H9 (cell line): ENCODE measurements at regions not wholly inside any gene's neighbourhood (a gene's known extent, or its start where the extent isn't known, plus 50 kb on each side); places are given as distances from the start of the nearest gene placed in this dataset.

Experiments used
- DNase-seq: peaks from one replicate; pipeline ENCODE4 v3.0.0-alpha.2; 2017
- H2AFZ ChIP-seq: one replicate; pipeline ENCODE4 v1.6.1; 2013; ENCODE audit warnings: mild to moderate bottlenecking, low read length, control low read depth, moderate library complexity
- H2AK5ac ChIP-seq: 2 replicates; pipeline ENCODE4 v1.6.1; 2013; ENCODE audit warnings: low read length, control low read depth, mixed read lengths; ENCODE audit not compliant: insufficient read length
- H2BK120ac ChIP-seq: one replicate; pipeline ENCODE4 v1.6.1; 2013; ENCODE audit warnings: low read depth, mild to moderate bottlenecking, low read length, control low read depth, inconsistent platforms; ENCODE audit not compliant: poor library complexity, severe bottlenecking
- H2BK12ac ChIP-seq: 2 replicates; pipeline ENCODE4 v1.6.1; 2013; ENCODE audit warnings: low read length, control low read depth, mixed read lengths, low read depth; ENCODE audit not compliant: insufficient read length
- H2BK15ac ChIP-seq: 2 replicates; pipeline ENCODE4 v1.6.1; 2013; ENCODE audit warnings: low read depth, low read length, control low read depth
- H2BK20ac ChIP-seq: one replicate; pipeline ENCODE4 v1.6.1; 2013; ENCODE audit warnings: low read depth, mild to moderate bottlenecking, low read length, control low read depth, inconsistent platforms; ENCODE audit not compliant: poor library complexity, severe bottlenecking
- H2BK5ac ChIP-seq: 2 replicates; pipeline ENCODE4 v1.6.1; 2013; ENCODE audit warnings: low read length, control low read depth, mixed read lengths; ENCODE audit not compliant: insufficient read length
- H3K14ac ChIP-seq: 2 replicates; pipeline ENCODE4 v1.6.1; 2013; ENCODE audit warnings: low read length, control low read depth; ENCODE audit not compliant: insufficient read depth
- H3K18ac ChIP-seq: 2 replicates; pipeline ENCODE4 v1.6.1; 2013; ENCODE audit warnings: low read depth, mild to moderate bottlenecking, mixed read lengths, low read length, control low read depth; ENCODE audit not compliant: insufficient read length
- H3K23ac ChIP-seq: 2 replicates; pipeline ENCODE4 v1.6.1; 2013; ENCODE audit warnings: low read length, control low read depth, mixed read lengths, low read depth; ENCODE audit not compliant: insufficient read length
- H3K23me2 ChIP-seq: 2 replicates; pipeline ENCODE4 v1.6.1; 2013; ENCODE audit warnings: low read depth, mild to moderate bottlenecking, mixed read lengths, low read length, control low read depth; ENCODE audit not compliant: insufficient read length, poor library complexity, severe bottlenecking
- H3K27ac ChIP-seq: 2 replicates; pipeline ENCODE4 v1.5.1; 2013; ENCODE audit warnings: low read length, control low read depth, mixed read lengths, low read depth; ENCODE audit not compliant: insufficient read length
- H3K27me3 ChIP-seq: 2 replicates; pipeline ENCODE4 v1.6.1; 2013; ENCODE audit warnings: low read length, control low read depth, inconsistent platforms; ENCODE audit not compliant: insufficient read depth
- H3K4ac ChIP-seq: 2 replicates; pipeline ENCODE4 v1.6.1; 2013; ENCODE audit warnings: low read depth, mild to moderate bottlenecking, control low read depth, inconsistent platforms, low read length, moderate library complexity
- H3K4me1 ChIP-seq: 2 replicates; pipeline ENCODE4 v1.6.1; 2013; ENCODE audit warnings: low read length, control low read depth, inconsistent platforms; ENCODE audit not compliant: insufficient read depth
- H3K4me2 ChIP-seq: 2 replicates; pipeline ENCODE4 v1.6.1; 2013; ENCODE audit warnings: low read length, control low read depth, mixed read lengths; ENCODE audit not compliant: insufficient read length, insufficient read depth
- H3K56ac ChIP-seq: 2 replicates; pipeline ENCODE4 v1.6.1; 2013; ENCODE audit warnings: low read depth, mild to moderate bottlenecking, mixed read lengths, low read length, control low read depth; ENCODE audit not compliant: insufficient read length
- H3K79me1 ChIP-seq: 2 replicates; pipeline ENCODE4 v1.6.1; 2013; ENCODE audit warnings: low read depth, mild to moderate bottlenecking, moderate library complexity, low read length, control low read depth, inconsistent platforms; ENCODE audit not compliant: insufficient read depth, poor library complexity, severe bottlenecking
- H3K79me2 ChIP-seq: 2 replicates; pipeline ENCODE4 v1.6.1; 2013; ENCODE audit warnings: low read length, control low read depth, inconsistent platforms; ENCODE audit not compliant: insufficient read depth
- H3K9ac ChIP-seq: 2 replicates; pipeline ENCODE4 v1.6.1; 2013; ENCODE audit warnings: low read length, control low read depth, mixed read lengths; ENCODE audit not compliant: insufficient read length; ENCODE audit errors: extremely low read depth
- H3K9me3 ChIP-seq: one replicate; pipeline ENCODE4 v1.6.1; 2013; ENCODE audit warnings: low read depth, low read length, inconsistent platforms; ENCODE audit not compliant: control insufficient read depth
- H3T11ph ChIP-seq: one replicate; pipeline ENCODE4 v1.6.1; 2013; ENCODE audit warnings: mild to moderate bottlenecking, low read length, control low read depth, inconsistent platforms
- H4K20me1 ChIP-seq: one replicate; pipeline ENCODE4 v1.6.1; 2013; ENCODE audit not compliant: control insufficient read depth, insufficient read length, insufficient read depth
- H4K5ac ChIP-seq: 2 replicates; pipeline ENCODE4 v1.6.1; 2013; ENCODE audit warnings: low read depth, mild to moderate bottlenecking, mixed read lengths, low read length, control low read depth; ENCODE audit not compliant: insufficient read length
- H4K8ac ChIP-seq: replicated peaks from 2 replicates; pipeline ENCODE4 v1.6.1; 2013; ENCODE audit warnings: low read length, control low read depth, mixed read lengths, low read depth; ENCODE audit not compliant: insufficient read length
- H4K91ac ChIP-seq: 2 replicates; pipeline ENCODE4 v1.6.1; 2013; ENCODE audit warnings: low read depth, mild to moderate bottlenecking, moderate library complexity, mixed read lengths, low read length, control low read depth; ENCODE audit not compliant: insufficient read length
- H3K27ac Mint-ChIP-seq, 3 experiments: 2 replicates in 2 of 3; 3 replicates in 1 of 3; pipeline ENCODE4 v1.8.0; 2020 to 2021; ENCODE audit warnings: mixed read lengths in 3 of 3, mild to moderate bottlenecking in 1 of 3, moderate library complexity in 1 of 3
- H3K27me3 Mint-ChIP-seq: 2 replicates; pipeline ENCODE4 v1.8.0; 2021; ENCODE audit warnings: low read depth, mild to moderate bottlenecking, moderate library complexity, mixed read lengths
- H3K36me3 Mint-ChIP-seq, 3 experiments: 2 replicates in 2 of 3; 3 replicates in 1 of 3; pipeline ENCODE4 v1.8.0; 2020 to 2021; ENCODE audit warnings: low read depth in 3 of 3, mixed read lengths in 3 of 3; ENCODE audit not compliant: insufficient read depth in 1 of 3
- H3K4me1 Mint-ChIP-seq, 2 experiments: 2 replicates each; pipeline ENCODE4 v1.8.0; 2020; ENCODE audit warnings: mixed read lengths in 2 of 2
- H3K4me3 Mint-ChIP-seq, 2 experiments: 2 replicates in 1 of 2; 3 replicates in 1 of 2; pipeline ENCODE4 v1.8.0; 2020 to 2021; ENCODE audit warnings: mild to moderate bottlenecking in 2 of 2, mixed read lengths in 2 of 2, moderate library complexity in 1 of 2
- H3K9me3 Mint-ChIP-seq, 2 experiments: 2 replicates in 1 of 2; 3 replicates in 1 of 2; pipeline ENCODE4 v1.8.0; 2020; ENCODE audit warnings: mild to moderate bottlenecking in 2 of 2, mixed read lengths in 2 of 2, moderate library complexity in 1 of 2
- WGBS: extraction: QIAGEN DNeasy Blood & Tissue Kit; methylation state at CpG from one replicate; pipeline ENCODE4 v1.1.7; 2013; ENCODE audit warnings: missing lambda C conversion rate, low lambda C conversion rate, mixed read lengths; ENCODE audit not compliant: insufficient read length; ENCODE audit errors: extremely low coverage; 5-methylcytosine and 5-hydroxymethylcytosine counted together
- TF ChIP-seq, protein P1 (sequence below): fragments of 200-600 bp; sonication (generic); conservative IDR thresholded peaks from 3 replicates; pipeline ENCODE4 v1.8.0; 2021; ENCODE audit warnings: antibody characterized with exemption, mild to moderate bottlenecking

DNA sequence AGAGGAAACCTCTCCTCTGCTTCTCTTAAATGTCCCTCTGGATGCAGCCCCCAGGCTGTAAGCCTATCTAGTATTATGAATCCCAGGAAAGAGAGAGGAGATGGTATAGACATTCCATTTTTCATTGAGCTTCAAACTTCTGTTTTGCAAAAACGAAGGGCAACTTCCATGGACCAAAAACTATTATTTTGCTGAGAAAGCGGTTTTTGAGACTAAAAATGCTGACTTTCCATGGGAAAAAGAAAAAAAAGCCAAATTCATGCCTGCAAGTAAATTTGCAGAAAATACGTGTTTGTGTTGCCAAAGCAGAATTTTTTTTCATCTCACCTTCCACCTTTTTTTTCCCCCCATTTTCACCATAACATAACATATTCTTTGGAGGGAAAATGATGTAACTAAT lies 272.5 kb upstream of the CELF4 start:
- no peak overlapping the region for H3K27ac ChIP-seq
- no peaks in the 10 kb centered on the region for H3K79me1 ChIP-seq
- no peak overlapping the region for H4K8ac ChIP-seq
- no peaks in the 10 kb centered on the region for H4K20me1 ChIP-seq
- H3K9me3 ChIP-seq: no peaks in the 10 kb centered on the region
- H2BK12ac ChIP-seq: no peak overlapping the region
- TF ChIP-seq, protein P1, sequence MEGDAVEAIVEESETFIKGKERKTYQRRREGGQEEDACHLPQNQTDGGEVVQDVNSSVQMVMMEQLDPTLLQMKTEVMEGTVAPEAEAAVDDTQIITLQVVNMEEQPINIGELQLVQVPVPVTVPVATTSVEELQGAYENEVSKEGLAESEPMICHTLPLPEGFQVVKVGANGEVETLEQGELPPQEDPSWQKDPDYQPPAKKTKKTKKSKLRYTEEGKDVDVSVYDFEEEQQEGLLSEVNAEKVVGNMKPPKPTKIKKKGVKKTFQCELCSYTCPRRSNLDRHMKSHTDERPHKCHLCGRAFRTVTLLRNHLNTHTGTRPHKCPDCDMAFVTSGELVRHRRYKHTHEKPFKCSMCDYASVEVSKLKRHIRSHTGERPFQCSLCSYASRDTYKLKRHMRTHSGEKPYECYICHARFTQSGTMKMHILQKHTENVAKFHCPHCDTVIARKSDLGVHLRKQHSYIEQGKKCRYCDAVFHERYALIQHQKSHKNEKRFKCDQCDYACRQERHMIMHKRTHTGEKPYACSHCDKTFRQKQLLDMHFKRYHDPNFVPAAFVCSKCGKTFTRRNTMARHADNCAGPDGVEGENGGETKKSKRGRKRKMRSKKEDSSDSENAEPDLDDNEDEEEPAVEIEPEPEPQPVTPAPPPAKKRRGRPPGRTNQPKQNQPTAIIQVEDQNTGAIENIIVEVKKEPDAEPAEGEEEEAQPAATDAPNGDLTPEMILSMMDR: no peak
- H3K9ac ChIP-seq: no peak overlapping the region
- no peak overlapping the region for H3K14ac ChIP-seq
- peaks cover 11 to 13% of the 10 kb centered on the region in 2 experiments; a peak in 3 of 4 replicates for H3K4me1 Mint-ChIP-seq
- H2BK5ac ChIP-seq: no peak overlapping the region
- H3K18ac ChIP-seq: no peak overlapping the region
- H2BK20ac ChIP-seq: no peak overlapping the region
- H3K27me3 ChIP-seq: no peaks in the 10 kb centered on the region
- WGBS: no CpG with 5 or more reads among the region's 3 CpGs
- H3K56ac ChIP-seq: no peak overlapping the region
- H3K9me3 Mint-ChIP-seq: peaks cover 4 to 8% of the 10 kb centered on the region in 2 experiments; a peak in 3 of 5 replicates
- no peak overlapping the region for H2AK5ac ChIP-seq
- no peak overlapping the region for H3K27ac Mint-ChIP-seq
- H2BK120ac ChIP-seq: no peak overlapping the region
- peaks cover 0 to 8% (median under 1%) of the 10 kb centered on the region in 3 experiments; a peak in 4 of 7 replicates for H3K36me3 Mint-ChIP-seq
- H3K27me3 Mint-ChIP-seq: no peaks in the 10 kb centered on the region
- no peak overlapping the region for H3K4me3 Mint-ChIP-seq
- H3K4ac ChIP-seq: no peak overlapping the region
- no peaks in the 10 kb centered on the region for H3K23me2 ChIP-seq
- H4K5ac ChIP-seq: no peak overlapping the region
- no peaks in the 10 kb centered on the region for H3K4me1 ChIP-seq
- H3T11ph ChIP-seq: no peak overlapping the region
- DNase-seq: no peak
- no peak overlapping the region for H2BK15ac ChIP-seq
- H3K4me2 ChIP-seq: no peak overlapping the region
- no peaks in the 10 kb centered on the region for H3K79me2 ChIP-seq
- no peak overlapping the region for H2AFZ ChIP-seq
- no peak overlapping the region for H4K91ac ChIP-seq
- H3K23ac ChIP-seq: no peak overlapping the region
